SU-DHL-6 (cell line): ENCODE measurements at regions not wholly inside any gene's neighbourhood (a gene's known extent, or its start where the extent isn't known, plus 50 kb on each side); places are given as distances from the start of the nearest gene placed in this dataset.

ENCODE experiments used
- CTCF ChIP-seq: fragments of 200-600 bp; sonication (generic); IDR thresholded peaks from one replicate; pipeline ENCODE4 v1.5.1; 2017; ENCODE audit warnings: antibody characterized with exemption, mild to moderate bottlenecking, low read length, moderate library complexity; ENCODE audit not compliant: insufficient read depth, poor library complexity, severe bottlenecking
- EZH2phosphoT487 ChIP-seq: fragments of 200-600 bp; sonication (generic), shearing (Covaris generic); conservative IDR thresholded peaks from 2 replicates; pipeline ENCODE4 v1.6.1; 2018; ENCODE audit warnings: mild to moderate bottlenecking, antibody characterized with exemption, low read length, moderate library complexity, mixed read lengths

- no peak for TF ChIP-seq CTCF
- TF ChIP-seq EZH2phosphoT487 = no peak
These were observed 423.3 kb upstream of the ADAMTS16 start for GRCh38 chr5:4716781-4717180.
